DOHH2 (cell line): ENCODE measurements at regions not wholly inside any gene's neighbourhood (a gene's known extent, or its start where the extent isn't known, plus 50 kb on each side); places are given as distances from the start of the nearest gene placed in this dataset.

Experiments used
- H3F3A ChIP-seq: fragments of 200-600 bp; sonication (generic), shearing (Covaris generic); 2 replicates; pipeline ENCODE4 v1.6.0; 2016; ENCODE audit warnings: antibody characterized with exemption, mild to moderate bottlenecking; ENCODE audit not compliant: control insufficient read depth, insufficient read depth
- H3K27ac ChIP-seq: fragments of 200-600 bp; sonication (generic); 2 replicates; pipeline ENCODE4 v1.5.1; 2014; ENCODE audit warnings: low read depth, mild to moderate bottlenecking, low read length, moderate library complexity
- H3K27me3 ChIP-seq: fragments of 200-600 bp; sonication (generic); 2 replicates; pipeline ENCODE4 v1.6.1; 2014; ENCODE audit warnings: mild to moderate bottlenecking, low read length, mixed read lengths; ENCODE audit not compliant: control insufficient read depth
- H3K36me3 ChIP-seq: fragments of 200-600 bp; sonication (generic); 2 replicates; pipeline ENCODE4 v1.6.1; 2014; ENCODE audit warnings: mild to moderate bottlenecking, low read length, moderate library complexity, mixed read lengths; ENCODE audit not compliant: control insufficient read depth
- H3K4me1 ChIP-seq: fragments of 200-600 bp; sonication (generic); 2 replicates; pipeline ENCODE4 v1.6.1; 2014; ENCODE audit warnings: mild to moderate bottlenecking, low read length, mixed read lengths; ENCODE audit not compliant: control insufficient read depth
- H3K4me2 ChIP-seq: fragments of 200-600 bp; sonication (generic); 2 replicates; pipeline ENCODE4 v1.6.0; 2014; ENCODE audit warnings: mild to moderate bottlenecking, low read length, moderate library complexity
- H3K4me3 ChIP-seq: fragments of 200-600 bp; sonication (generic); 2 replicates; pipeline ENCODE4 v1.5.1; 2014; ENCODE audit warnings: mild to moderate bottlenecking, low read length, mixed read lengths
- H3K79me2 ChIP-seq: fragments of 200-600 bp; sonication (generic); 2 replicates; pipeline ENCODE4 v1.6.1; 2014; ENCODE audit warnings: mild to moderate bottlenecking, low read length, mixed read lengths; ENCODE audit not compliant: control insufficient read depth
- H3K9me2 ChIP-seq: fragments of 200-600 bp; sonication (generic); replicated peaks from 2 replicates; pipeline ENCODE4 v1.6.1; 2014; ENCODE audit warnings: mild to moderate bottlenecking, low read length, mixed read lengths; ENCODE audit not compliant: control insufficient read depth
- H3K9me3 ChIP-seq: fragments of 200-600 bp; sonication (generic); 2 replicates; pipeline ENCODE4 v1.6.1; 2014; ENCODE audit warnings: antibody characterized with exemption, low read length, mixed read lengths; ENCODE audit not compliant: control insufficient read depth, insufficient read depth
- H4K20me1 ChIP-seq: fragments of 200-600 bp; sonication (generic); 2 replicates; pipeline ENCODE4 v1.6.0; 2014; ENCODE audit warnings: low read depth, mild to moderate bottlenecking, antibody characterized with exemption, low read length, moderate library complexity; ENCODE audit not compliant: control insufficient read depth, insufficient read depth
- CTCF ChIP-seq: fragments of 200-600 bp; sonication (generic); IDR thresholded peaks from one replicate; pipeline ENCODE4 v1.5.1; 2014; ENCODE audit warnings: antibody characterized with exemption, mild to moderate bottlenecking, low read depth, low read length; ENCODE audit not compliant: poor library complexity, severe bottlenecking
- EZH2phosphoT487 ChIP-seq: fragments of 200-600 bp; sonication (generic); IDR thresholded peaks from 2 replicates; pipeline ENCODE4 v1.6.1; 2017; ENCODE audit warnings: borderline replicate concordance, mild to moderate bottlenecking, antibody characterized with exemption, low read length, moderate library complexity, mixed read lengths

GRCh38 chr2:188898261-188898660 is 75.9 kb upstream of the COL3A1 start:
- no peaks in the 10 kb centered on the region for H3K27me3 ChIP-seq
- H3K4me2 ChIP-seq = no peak overlapping the region
- no peaks in the 10 kb centered on the region for H3K79me2 ChIP-seq
- H3K4me3 ChIP-seq = no peak overlapping the region
- H3K4me1 ChIP-seq = no peaks in the 10 kb centered on the region
- no peaks in the 10 kb centered on the region for H3F3A ChIP-seq
- no peaks in the 10 kb centered on the region; the same call in 1 of the 2 replicates for H3K9me2 ChIP-seq
- H3K36me3 ChIP-seq = no peaks in the 10 kb centered on the region
- no peak for TF ChIP-seq CTCF
- TF ChIP-seq EZH2phosphoT487 = no peak
- H3K9me3 ChIP-seq = no peaks in the 10 kb centered on the region
- no peaks in the 10 kb centered on the region for H4K20me1 ChIP-seq
- H3K27ac ChIP-seq = no peak overlapping the region

GRCh38 chr2:188902901-188903491 is 71.2 kb upstream of the COL3A1 start:
- no peaks in the 10 kb centered on the region for H3K79me2 ChIP-seq
- no peak overlapping the region for H3K4me2 ChIP-seq
- TF ChIP-seq EZH2phosphoT487 (no peak), CTCF (no peak)

GRCh38 chr2:188903740-188904139 is 70.4 kb upstream of the COL3A1 start:
- no peak for TF ChIP-seq CTCF
- no peak for TF ChIP-seq EZH2phosphoT487
- Histone ChIP-seq H3K36me3 (no peaks in the 10 kb centered on the region), H4K20me1 (no peaks in the 10 kb centered on the region), H3K4me3 (no peak overlapping the region), H3K79me2 (no peaks in the 10 kb centered on the region), H3K27me3 (no peaks in the 10 kb centered on the region), H3K4me1 (no peaks in the 10 kb centered on the region), H3K9me2 (no peaks in the 10 kb centered on the region; the same call in 1 of the 2 replicates), H3K27ac (no peak overlapping the region), H3F3A (no peaks in the 10 kb centered on the region), H3K4me2 (no peak overlapping the region), H3K9me3 (no peaks in the 10 kb centered on the region)

More at GRCh38 chr2:188902901-188903491, 71.2 kb upstream of the COL3A1 start:
- Histone ChIP-seq H3K4me1 (no peaks in the 10 kb centered on the region), H3K9me3 (no peaks in the 10 kb centered on the region), H3F3A (no peaks in the 10 kb centered on the region), H3K9me2 (no peaks in the 10 kb centered on the region; the same call in 1 of the 2 replicates), H3K27ac (no peak overlapping the region), H3K36me3 (no peaks in the 10 kb centered on the region), H4K20me1 (no peaks in the 10 kb centered on the region), H3K4me3 (no peak overlapping the region), H3K27me3 (no peaks in the 10 kb centered on the region)
